ENCODE measurements at regions not wholly inside any gene's neighbourhood (a gene's known extent, or its start where the extent isn't known, plus 50 kb on each side); places are given as distances from the start of the nearest gene placed in this dataset.

DNA sequence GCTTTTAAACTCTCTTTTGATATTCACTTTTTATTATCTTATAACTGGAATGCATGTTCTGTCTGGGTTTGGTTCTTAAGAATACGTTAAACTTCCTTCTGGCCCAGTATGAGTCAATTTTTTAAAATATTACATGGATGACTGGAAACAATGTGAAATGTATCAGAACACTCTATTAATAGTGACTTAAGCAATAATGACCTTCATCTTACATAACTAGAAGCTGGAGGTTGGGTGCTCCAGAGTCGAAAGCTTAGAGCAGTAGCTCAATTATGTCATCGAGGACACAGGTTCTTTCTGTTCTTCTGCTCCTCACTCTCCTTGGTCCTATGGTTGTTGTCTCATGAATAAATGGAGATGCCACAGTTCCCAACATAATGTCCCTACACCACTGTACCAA lies 91.6 kb upstream of the FOXD3 start:
- no peaks in the 10 kb centered on the region for H3K9me3 ChIP-seq (ENCODE audit: control insufficient read depth, insufficient read depth, low read length)
- Mint-ChIP-seq H3K9me3 (peaks cover 0 to under 1% of the 10 kb centered on the region in 2 donors), H3K36me3 (no peaks in the 10 kb centered on the region), H3K27me3 (ENCODE audit: low read depth in 2 of 2) (peaks cover 0 to 7% of the 10 kb centered on the region in 2 donors), H3K4me1 (no peaks in the 10 kb centered on the region), H3K27ac (no peak overlapping the region), H3K4me3 (no peak overlapping the region)
- H3K36me3 ChIP-seq (ENCODE audit: control insufficient read depth, insufficient read depth, low read length), result no peaks in the 10 kb centered on the region
- ATAC-seq (no peak), DNase-seq (no peak)
- TF ChIP-seq, protein P1, sequence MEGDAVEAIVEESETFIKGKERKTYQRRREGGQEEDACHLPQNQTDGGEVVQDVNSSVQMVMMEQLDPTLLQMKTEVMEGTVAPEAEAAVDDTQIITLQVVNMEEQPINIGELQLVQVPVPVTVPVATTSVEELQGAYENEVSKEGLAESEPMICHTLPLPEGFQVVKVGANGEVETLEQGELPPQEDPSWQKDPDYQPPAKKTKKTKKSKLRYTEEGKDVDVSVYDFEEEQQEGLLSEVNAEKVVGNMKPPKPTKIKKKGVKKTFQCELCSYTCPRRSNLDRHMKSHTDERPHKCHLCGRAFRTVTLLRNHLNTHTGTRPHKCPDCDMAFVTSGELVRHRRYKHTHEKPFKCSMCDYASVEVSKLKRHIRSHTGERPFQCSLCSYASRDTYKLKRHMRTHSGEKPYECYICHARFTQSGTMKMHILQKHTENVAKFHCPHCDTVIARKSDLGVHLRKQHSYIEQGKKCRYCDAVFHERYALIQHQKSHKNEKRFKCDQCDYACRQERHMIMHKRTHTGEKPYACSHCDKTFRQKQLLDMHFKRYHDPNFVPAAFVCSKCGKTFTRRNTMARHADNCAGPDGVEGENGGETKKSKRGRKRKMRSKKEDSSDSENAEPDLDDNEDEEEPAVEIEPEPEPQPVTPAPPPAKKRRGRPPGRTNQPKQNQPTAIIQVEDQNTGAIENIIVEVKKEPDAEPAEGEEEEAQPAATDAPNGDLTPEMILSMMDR (IDR thresholded peaks at IDR 0.05), result no peak
- H3K27ac ChIP-seq (ENCODE audit: low read length), result no peak overlapping the region
- intact Hi-C loops (cut with micrococcal nuclease), result loop anchor here (10.0 kb wide), 1 partner anchor 56 kb away; no protein-coding TSS in a partner anchor
- H3K27me3 ChIP-seq (ENCODE audit: control insufficient read depth, insufficient read depth, low read length), result no peaks in the 10 kb centered on the region
- H3K4me1 ChIP-seq (ENCODE audit: control insufficient read depth, insufficient read depth, low read length), result no peaks in the 10 kb centered on the region
- no peak overlapping the region for H3K4me3 ChIP-seq (ENCODE audit: low read length)
- no CpG with 5 or more reads among the region's 3 CpGs for WGBS (ENCODE audit: insufficient coverage)

GRCh38 chr1:63238721-63239120 lies 83.6 kb upstream of the FOXD3 start:
- WGBS (ENCODE audit: insufficient coverage), result 79% methylated on average over 1 of the region's 1 CpG
- intact Hi-C loops (cut with micrococcal nuclease), result loop anchor here (10.0 kb wide), 1 partner anchor 64 kb away; no protein-coding TSS in a partner anchor
- H3K9me3 Mint-ChIP-seq, result peaks cover 0 to 3% of the 10 kb centered on the region in 2 donors

GRCh38 chr1:63245186-63245585 lies 77.2 kb upstream of the FOXD3 start:
- intact Hi-C loops (cut with micrococcal nuclease), result no loop called here
- WGBS (ENCODE audit: insufficient coverage), result 72% methylated on average over 3 of the region's 3 CpGs
- Histone ChIP-seq H3K4me1 (ENCODE audit: control insufficient read depth, insufficient read depth, low read length) (no peaks in the 10 kb centered on the region), H3K27ac (ENCODE audit: low read length) (no peak overlapping the region), H3K4me3 (ENCODE audit: low read length) (no peak overlapping the region), H3K36me3 (ENCODE audit: control insufficient read depth, insufficient read depth, low read length) (no peaks in the 10 kb centered on the region), H3K27me3 (ENCODE audit: control insufficient read depth, insufficient read depth, low read length) (peaks cover 2% of the 10 kb centered on the region), H3K9me3 (ENCODE audit: control insufficient read depth, insufficient read depth, low read length) (no peaks in the 10 kb centered on the region)
- no peak overlapping the region for H3K4me3 Mint-ChIP-seq
- no peak overlapping the region for H3K27ac Mint-ChIP-seq
- no peak for ATAC-seq
- no peaks in the 10 kb centered on the region for H3K4me1 Mint-ChIP-seq
- DNase-seq, result no peak
- peaks cover 0 to 2% of the 10 kb centered on the region in 2 donors for H3K9me3 Mint-ChIP-seq
- no peaks in the 10 kb centered on the region for H3K36me3 Mint-ChIP-seq
- TF ChIP-seq, protein P1 (IDR thresholded peaks at IDR 0.05), result no peak
- H3K27me3 Mint-ChIP-seq (ENCODE audit: low read depth in 2 of 2), result peaks cover 4 to 8% of the 10 kb centered on the region in 2 donors

More at GRCh38 chr1:63238721-63239120, 83.6 kb upstream of the FOXD3 start:
- Mint-ChIP-seq H3K36me3 (no peaks in the 10 kb centered on the region), H3K4me3 (no peak overlapping the region), H3K4me1 (no peaks in the 10 kb centered on the region), H3K27me3 (ENCODE audit: low read depth in 2 of 2) (peaks cover 0 to 4% of the 10 kb centered on the region in 2 donors), H3K27ac (no peak overlapping the region)
- Histone ChIP-seq H3K36me3 (ENCODE audit: control insufficient read depth, insufficient read depth, low read length) (no peaks in the 10 kb centered on the region), H3K4me3 (ENCODE audit: low read length) (no peak overlapping the region), H3K4me1 (ENCODE audit: control insufficient read depth, insufficient read depth, low read length) (no peaks in the 10 kb centered on the region), H3K27ac (ENCODE audit: low read length) (no peak overlapping the region), H3K27me3 (ENCODE audit: control insufficient read depth, insufficient read depth, low read length) (no peaks in the 10 kb centered on the region), H3K9me3 (ENCODE audit: control insufficient read depth, insufficient read depth, low read length) (no peaks in the 10 kb centered on the region)
- TF ChIP-seq, protein P1 (IDR thresholded peaks at IDR 0.05), result no peak
- ATAC-seq, result no peak
- no peak for DNase-seq

DNA sequence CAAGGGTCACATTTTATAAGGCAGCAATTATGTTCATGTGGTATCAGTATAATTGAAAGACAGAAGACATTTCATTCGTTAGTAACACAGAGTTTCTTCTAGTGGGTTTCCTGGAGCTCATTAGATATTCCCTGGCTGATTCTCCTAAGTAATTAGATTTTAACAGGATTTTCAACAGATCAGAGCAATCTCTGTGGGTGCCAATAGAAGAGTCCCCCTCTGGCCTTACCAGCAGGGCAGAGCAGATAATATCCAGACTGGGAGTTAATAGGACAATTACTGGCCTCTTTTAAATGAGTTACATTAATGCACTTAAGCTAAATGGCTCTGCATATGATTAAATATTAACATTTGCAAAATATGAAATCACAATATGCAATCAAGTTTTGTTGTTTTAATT lies 74.2 kb upstream of the FOXD3 start:
- WGBS (ENCODE audit: insufficient coverage), result 63% methylated on average over 1 of the region's 1 CpG
- H3K27me3 Mint-ChIP-seq (ENCODE audit: low read depth in 2 of 2), result peaks cover 4 to 8% of the 10 kb centered on the region in 2 donors
- H3K27ac ChIP-seq (ENCODE audit: low read length), result no peak overlapping the region

More for the DNA sequence above, 74.2 kb upstream of the FOXD3 start:
- intact Hi-C loops (cut with micrococcal nuclease), result no loop called here
- DNase-seq, result no peak
- TF ChIP-seq, protein P1 (IDR thresholded peaks at IDR 0.05), result no peak
- Mint-ChIP-seq H3K27ac (no peak overlapping the region), H3K36me3 (no peaks in the 10 kb centered on the region), H3K4me3 (no peak overlapping the region), H3K9me3 (peaks cover 0 to 2% of the 10 kb centered on the region in 2 donors), H3K4me1 (no peaks in the 10 kb centered on the region)
- Histone ChIP-seq H3K36me3 (ENCODE audit: control insufficient read depth, insufficient read depth, low read length) (no peaks in the 10 kb centered on the region), H3K4me3 (ENCODE audit: low read length) (no peak overlapping the region), H3K4me1 (ENCODE audit: control insufficient read depth, insufficient read depth, low read length) (no peaks in the 10 kb centered on the region), H3K9me3 (ENCODE audit: control insufficient read depth, insufficient read depth, low read length) (no peaks in the 10 kb centered on the region), H3K27me3 (ENCODE audit: control insufficient read depth, insufficient read depth, low read length) (peaks cover 2% of the 10 kb centered on the region)
- ATAC-seq, result no peak

Measured in natural killer cell (primary cell).